Ishikawa (cell line): ENCODE measurements at regions not wholly inside any gene's neighbourhood (a gene's known extent, or its start where the extent isn't known, plus 50 kb on each side); places are given as distances from the start of the nearest gene placed in this dataset.
A peak's percentile ranks its signal among the peaks of the same experiment; 100 is the strongest.

Source experiments
- CEBPB ChIP-seq: IDR thresholded peaks from 2 replicates; pipeline ENCODE4 v1.6.1; 2012
- CREB1 ChIP-seq: IDR thresholded peaks from 2 replicates; pipeline ENCODE4 v1.6.1; 2012; ENCODE audit warnings: low read depth
- EGR1 ChIP-seq: IDR thresholded peaks from 2 replicates; pipeline ENCODE4 v1.6.1; 2012
- EP300 ChIP-seq: IDR thresholded peaks from 2 replicates; pipeline ENCODE4 v1.6.1; 2012; ENCODE audit warnings: borderline replicate concordance
- FOXM1 ChIP-seq: IDR thresholded peaks from 2 replicates; pipeline ENCODE4 v1.6.1; 2012; ENCODE audit warnings: low read depth, borderline replicate concordance
- NFIC ChIP-seq: IDR thresholded peaks from 2 replicates; pipeline ENCODE4 v1.6.1; 2012
- RAD21 ChIP-seq: IDR thresholded peaks from 2 replicates; pipeline ENCODE4 v1.6.1; 2012; ENCODE audit warnings: low read depth
- TAF1 ChIP-seq: IDR thresholded peaks from 2 replicates; pipeline ENCODE4 v1.6.1; 2012; ENCODE audit warnings: low read depth, mild to moderate bottlenecking
- TCF12 ChIP-seq: IDR thresholded peaks from 2 replicates; pipeline ENCODE4 v1.6.1; 2012; ENCODE audit warnings: low read depth
- TEAD4 ChIP-seq: IDR thresholded peaks from 2 replicates; pipeline ENCODE4 v1.6.1; 2012
- YY1 ChIP-seq: IDR thresholded peaks from 2 replicates; pipeline ENCODE4 v1.6.1; 2012; ENCODE audit warnings: low read depth
- ZBTB7A ChIP-seq: IDR thresholded peaks from 2 replicates; pipeline ENCODE4 v1.6.1; 2012; ENCODE audit warnings: low read depth
- TF ChIP-seq, protein P1 (sequence below): IDR thresholded peaks from 2 replicates; pipeline ENCODE4 v1.6.1; 2012; ENCODE audit warnings: low read depth, mild to moderate bottlenecking
- TF ChIP-seq, protein P2 (sequence below): IDR thresholded peaks from 2 replicates; pipeline ENCODE4 v1.6.1; 2012
- TF ChIP-seq, protein P3 (sequence below): IDR thresholded peaks from 2 replicates; pipeline ENCODE4 v1.6.1; 2012

DNA sequence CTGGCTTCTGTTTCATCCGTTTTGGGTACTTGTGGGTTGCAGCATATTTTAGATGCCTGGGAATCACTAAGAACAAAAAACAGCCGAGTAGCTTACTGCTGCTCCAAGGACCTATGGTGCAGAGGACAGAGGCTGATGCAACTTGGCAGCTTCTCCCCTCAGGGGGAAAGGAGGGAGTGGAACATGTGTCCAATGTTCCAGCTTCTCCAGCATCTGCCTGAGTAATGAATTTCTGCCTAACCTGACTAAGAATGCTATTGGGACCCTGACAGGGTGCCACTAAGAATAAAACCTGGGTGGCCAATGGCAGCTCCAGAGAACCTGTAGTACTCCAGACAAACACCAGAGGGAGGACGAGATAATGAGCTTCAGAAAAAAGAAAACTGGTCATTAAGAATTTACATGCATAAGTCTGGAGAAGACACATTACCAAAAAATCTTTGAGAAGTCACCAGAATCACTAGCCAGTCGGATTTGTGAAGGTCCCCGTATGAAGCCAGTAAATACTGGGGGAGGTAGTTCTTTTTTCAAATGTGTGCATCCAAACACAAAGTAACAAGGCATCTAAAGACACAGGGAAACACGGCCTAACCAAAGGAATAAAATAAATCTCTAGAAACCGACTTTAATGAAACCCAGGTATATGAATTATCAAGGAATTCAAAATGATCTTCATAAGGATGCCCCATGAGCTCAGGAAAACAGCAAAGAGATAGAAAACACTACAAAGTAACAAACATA lies 293.5 kb downstream of the HINT1 start:
- TF ChIP-seq EGR1 = no peak
- TF ChIP-seq TEAD4 = no peak
- TF ChIP-seq CEBPB = no peak
- TF ChIP-seq, protein P1, sequence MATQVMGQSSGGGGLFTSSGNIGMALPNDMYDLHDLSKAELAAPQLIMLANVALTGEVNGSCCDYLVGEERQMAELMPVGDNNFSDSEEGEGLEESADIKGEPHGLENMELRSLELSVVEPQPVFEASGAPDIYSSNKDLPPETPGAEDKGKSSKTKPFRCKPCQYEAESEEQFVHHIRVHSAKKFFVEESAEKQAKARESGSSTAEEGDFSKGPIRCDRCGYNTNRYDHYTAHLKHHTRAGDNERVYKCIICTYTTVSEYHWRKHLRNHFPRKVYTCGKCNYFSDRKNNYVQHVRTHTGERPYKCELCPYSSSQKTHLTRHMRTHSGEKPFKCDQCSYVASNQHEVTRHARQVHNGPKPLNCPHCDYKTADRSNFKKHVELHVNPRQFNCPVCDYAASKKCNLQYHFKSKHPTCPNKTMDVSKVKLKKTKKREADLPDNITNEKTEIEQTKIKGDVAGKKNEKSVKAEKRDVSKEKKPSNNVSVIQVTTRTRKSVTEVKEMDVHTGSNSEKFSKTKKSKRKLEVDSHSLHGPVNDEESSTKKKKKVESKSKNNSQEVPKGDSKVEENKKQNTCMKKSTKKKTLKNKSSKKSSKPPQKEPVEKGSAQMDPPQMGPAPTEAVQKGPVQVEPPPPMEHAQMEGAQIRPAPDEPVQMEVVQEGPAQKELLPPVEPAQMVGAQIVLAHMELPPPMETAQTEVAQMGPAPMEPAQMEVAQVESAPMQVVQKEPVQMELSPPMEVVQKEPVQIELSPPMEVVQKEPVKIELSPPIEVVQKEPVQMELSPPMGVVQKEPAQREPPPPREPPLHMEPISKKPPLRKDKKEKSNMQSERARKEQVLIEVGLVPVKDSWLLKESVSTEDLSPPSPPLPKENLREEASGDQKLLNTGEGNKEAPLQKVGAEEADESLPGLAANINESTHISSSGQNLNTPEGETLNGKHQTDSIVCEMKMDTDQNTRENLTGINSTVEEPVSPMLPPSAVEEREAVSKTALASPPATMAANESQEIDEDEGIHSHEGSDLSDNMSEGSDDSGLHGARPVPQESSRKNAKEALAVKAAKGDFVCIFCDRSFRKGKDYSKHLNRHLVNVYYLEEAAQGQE = no peak
- TF ChIP-seq ZBTB7A = no peak
- peak; percentile 65 for TF ChIP-seq RAD21

DNA sequence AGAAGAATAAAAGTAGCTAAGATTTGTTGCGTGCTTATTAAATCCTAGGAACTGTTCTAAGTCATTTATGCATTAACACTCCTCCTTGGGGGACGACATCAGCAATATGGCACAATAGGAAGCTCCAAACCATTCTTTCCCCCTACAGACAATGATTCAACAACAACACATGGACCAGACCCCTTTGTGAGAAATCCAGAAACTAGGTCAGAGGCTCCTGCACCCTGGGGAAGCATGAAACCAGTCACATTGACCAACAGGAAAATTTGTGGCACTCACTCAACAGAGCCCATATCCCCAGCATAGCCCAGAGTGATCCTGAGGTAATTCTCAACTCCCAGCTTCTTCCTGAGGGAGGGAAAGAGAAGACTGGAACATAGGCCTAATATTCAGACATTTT lies 294.4 kb downstream of the HINT1 start:
- TF ChIP-seq, protein P2, sequence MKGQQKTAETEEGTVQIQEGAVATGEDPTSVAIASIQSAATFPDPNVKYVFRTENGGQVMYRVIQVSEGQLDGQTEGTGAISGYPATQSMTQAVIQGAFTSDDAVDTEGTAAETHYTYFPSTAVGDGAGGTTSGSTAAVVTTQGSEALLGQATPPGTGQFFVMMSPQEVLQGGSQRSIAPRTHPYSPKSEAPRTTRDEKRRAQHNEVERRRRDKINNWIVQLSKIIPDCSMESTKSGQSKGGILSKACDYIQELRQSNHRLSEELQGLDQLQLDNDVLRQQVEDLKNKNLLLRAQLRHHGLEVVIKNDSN = no peak
- TF ChIP-seq YY1 (no peak), CEBPB (no peak), ZBTB7A (no peak), RAD21 (no peak), EP300 (no peak), EGR1 (no peak), TAF1 (no peak), TEAD4 (no peak), CREB1 (no peak), NFIC (no peak), FOXM1 (no peak), TCF12 (no peak)
- TF ChIP-seq, protein P3, sequence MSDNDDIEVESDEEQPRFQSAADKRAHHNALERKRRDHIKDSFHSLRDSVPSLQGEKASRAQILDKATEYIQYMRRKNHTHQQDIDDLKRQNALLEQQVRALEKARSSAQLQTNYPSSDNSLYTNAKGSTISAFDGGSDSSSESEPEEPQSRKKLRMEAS = no peak
- TF ChIP-seq, protein P1 = no peak

DNA sequence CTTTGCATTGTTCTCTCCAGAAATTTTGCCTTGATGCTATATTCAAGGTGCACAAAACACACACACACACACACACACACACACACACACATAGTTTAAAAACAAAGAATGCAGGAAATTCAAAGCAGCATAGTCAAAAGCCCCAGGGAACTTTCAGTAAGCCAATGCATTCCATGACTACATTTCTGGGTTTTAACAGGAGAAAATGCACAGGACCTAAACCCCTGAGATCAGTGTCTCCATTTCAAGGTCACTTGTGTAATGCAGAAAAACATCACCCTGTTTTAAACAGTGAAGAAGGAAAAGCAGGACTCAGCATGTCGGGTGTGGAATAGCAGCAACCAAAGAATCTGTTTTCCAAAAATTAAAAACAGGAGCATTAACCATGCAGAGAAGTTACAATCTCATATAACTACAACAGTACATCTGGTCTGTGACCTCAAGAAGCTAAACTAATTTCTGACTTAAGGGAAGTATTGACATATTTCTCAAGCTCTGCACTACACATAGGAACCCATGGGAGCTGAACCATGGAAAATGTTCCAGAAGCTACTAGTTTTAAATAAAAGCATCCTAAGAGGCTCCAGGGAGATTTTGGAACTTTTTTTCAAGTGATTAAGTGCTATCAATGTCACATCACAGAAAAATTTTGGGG lies 296.7 kb downstream of the HINT1 start:
- TF ChIP-seq, protein P3 = no peak
- TF ChIP-seq TAF1 (no peak), TEAD4 (no peak), ZBTB7A (no peak), EGR1 (no peak), TCF12 (no peak), EP300 (no peak), YY1 (no peak), CREB1 (no peak), NFIC (no peak)
- TF ChIP-seq, protein P1 = no peak
- TF ChIP-seq, protein P2 = no peak

DNA sequence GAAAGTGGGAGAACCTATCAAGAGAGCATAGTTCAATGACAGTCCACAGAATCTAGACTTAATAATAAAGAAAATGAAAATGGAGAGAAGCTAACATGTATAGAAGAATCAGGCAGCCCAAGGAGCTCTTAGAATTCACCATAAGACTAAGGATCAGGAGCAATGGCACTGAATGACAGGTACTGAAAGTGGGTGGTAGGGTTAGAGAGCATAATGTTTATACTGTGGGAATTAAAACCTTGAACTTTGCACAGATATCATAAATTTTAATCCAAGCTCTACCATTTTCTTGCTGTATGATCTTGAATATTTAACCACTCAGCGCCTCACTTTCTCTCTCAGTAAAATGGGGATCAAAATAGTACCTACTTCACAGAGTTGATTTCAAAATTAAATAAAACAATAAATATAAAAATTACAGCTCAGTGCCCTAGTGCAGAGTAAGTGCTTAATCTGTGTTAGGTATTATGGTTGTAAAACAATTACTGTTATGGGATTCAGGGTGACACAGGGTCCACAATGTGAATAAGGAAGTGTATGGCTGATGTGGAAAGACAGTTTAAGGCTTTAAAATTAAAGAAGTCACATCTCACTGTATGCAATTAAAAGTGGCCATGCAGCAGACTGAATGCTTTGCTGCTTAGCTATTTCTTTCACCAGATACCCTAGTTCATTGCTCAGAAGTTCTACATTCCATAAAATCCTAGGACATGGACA lies 319.8 kb downstream of the HINT1 start:
- no peak for TF ChIP-seq TAF1
- TF ChIP-seq, protein P2 = no peak
- no peak for TF ChIP-seq FOXM1
